CD4-positive, CD25-positive, alpha-beta regulatory T cell (primary cell): ENCODE measurements at regions not wholly inside any gene's neighbourhood (a gene's known extent, or its start where the extent isn't known, plus 50 kb on each side); places are given as distances from the start of the nearest gene placed in this dataset.

Experiments used
- ATAC-seq, 2 donors: fragments of 150-1000 bp; cut with Tn5 transposase; one replicate each; pipeline ENCODE4 v1.10.0; 2021; ENCODE audit warnings: low read depth in 2 of 2, moderate number of reproducible peaks in 2 of 2, moderate library complexity in 1 of 2
- DNase-seq, 3 donors: peaks; one replicate each; pipeline versions ENCODE4 v3.0.0 to v3.0.0-alpha.2; 2012 to 2022; ENCODE audit warnings: mixed read lengths in 1 of 3
- H3K27ac ChIP-seq: one replicate; pipeline ENCODE4 v1.7.0; 2013; ENCODE audit warnings: mild to moderate bottlenecking, low read length; ENCODE audit not compliant: insufficient read depth, poor library complexity, severe bottlenecking
- H3K27me3 ChIP-seq: one replicate; pipeline ENCODE4 v1.7.0; 2013; ENCODE audit warnings: low read length; ENCODE audit not compliant: control insufficient read depth, insufficient read depth
- H3K36me3 ChIP-seq: one replicate; pipeline ENCODE4 v1.7.0; 2013; ENCODE audit warnings: mild to moderate bottlenecking, low read length, moderate library complexity; ENCODE audit not compliant: control insufficient read depth, insufficient read depth
- H3K4me1 ChIP-seq: 2 replicates; pipeline ENCODE4 v1.7.0; 2013; ENCODE audit warnings: mild to moderate bottlenecking, low read length; ENCODE audit not compliant: insufficient read depth, control insufficient read depth, poor library complexity, severe bottlenecking
- H3K4me3 ChIP-seq: one replicate; pipeline ENCODE4 v1.7.0; 2013; ENCODE audit warnings: low read depth, mild to moderate bottlenecking, low read length, moderate library complexity
- H3K9me3 ChIP-seq, 2 experiments: 1 replicate in 1 of 2; 2 replicates in 1 of 2; pipeline ENCODE4 v1.7.0; 2013; ENCODE audit warnings: low read length in 2 of 2, mild to moderate bottlenecking in 1 of 2, moderate library complexity in 1 of 2; ENCODE audit not compliant: control insufficient read depth in 2 of 2
- H3K27ac Mint-ChIP-seq, 3 donors: one replicate each; pipeline ENCODE4 v1.8.0; 2020 to 2022; ENCODE audit warnings: mild to moderate bottlenecking in 3 of 3, mixed read lengths in 3 of 3, moderate library complexity in 2 of 3
- H3K27me3 Mint-ChIP-seq: one replicate; pipeline ENCODE4 v1.8.0; 2022; ENCODE audit warnings: mild to moderate bottlenecking, mixed read lengths
- H3K36me3 Mint-ChIP-seq: one replicate; pipeline ENCODE4 v1.8.0; 2020; ENCODE audit warnings: mixed read lengths
- H3K4me1 Mint-ChIP-seq, 4 donors: one replicate each; pipeline ENCODE4 v1.8.0; 2020 to 2022; ENCODE audit warnings: mixed read lengths in 4 of 4, mild to moderate bottlenecking in 1 of 4
- H3K4me3 Mint-ChIP-seq, 4 donors: one replicate each; pipeline ENCODE4 v1.8.0; 2020 to 2022; ENCODE audit warnings: mild to moderate bottlenecking in 4 of 4, mixed read lengths in 4 of 4, moderate library complexity in 3 of 4
- H3K9me3 Mint-ChIP-seq, 7 donors: one replicate each; pipeline ENCODE4 v1.8.0; 2020 to 2022; ENCODE audit warnings: mixed read lengths in 7 of 7, mild to moderate bottlenecking in 3 of 7, moderate library complexity in 2 of 7

DNA sequence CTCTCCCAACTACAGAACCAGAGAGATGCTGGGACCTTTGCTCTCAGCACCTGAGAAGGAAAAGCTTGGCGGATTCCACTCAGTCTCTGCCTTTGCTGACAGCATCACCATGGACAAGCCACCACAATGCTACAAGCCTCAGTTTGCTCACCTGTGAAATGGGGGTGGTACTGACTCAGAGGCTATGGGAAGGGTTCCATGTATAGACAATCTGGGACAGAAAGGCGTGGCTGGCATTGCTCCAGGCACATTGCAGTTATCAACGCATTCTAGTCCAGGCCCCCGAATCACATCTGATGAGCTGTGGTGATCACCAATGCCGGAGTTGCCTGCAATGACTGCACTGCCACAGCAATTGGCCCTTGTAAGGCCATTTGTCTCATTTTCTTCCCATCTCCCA is 72.6 kb downstream of the ISX start:
- peaks cover 21% of the 10 kb centered on the region for H3K27me3 Mint-ChIP-seq
- DNase-seq (no peak), ATAC-seq (no peak)
- Histone ChIP-seq H3K36me3 (no peaks in the 10 kb centered on the region), H3K27ac (no peak overlapping the region), H3K9me3 (no peaks in the 10 kb centered on the region), H3K4me3 (no peak overlapping the region), H3K27me3 (no peaks in the 10 kb centered on the region), H3K4me1 (no peaks in the 10 kb centered on the region)
- no peaks in the 10 kb centered on the region for H3K4me1 Mint-ChIP-seq
- no peaks in the 10 kb centered on the region for H3K36me3 Mint-ChIP-seq
- H3K27ac Mint-ChIP-seq = no peak overlapping the region
- H3K4me3 Mint-ChIP-seq = no peak overlapping the region
- peaks cover 0 to 3% (median 0%) of the 10 kb centered on the region in 7 donors for H3K9me3 Mint-ChIP-seq

DNA sequence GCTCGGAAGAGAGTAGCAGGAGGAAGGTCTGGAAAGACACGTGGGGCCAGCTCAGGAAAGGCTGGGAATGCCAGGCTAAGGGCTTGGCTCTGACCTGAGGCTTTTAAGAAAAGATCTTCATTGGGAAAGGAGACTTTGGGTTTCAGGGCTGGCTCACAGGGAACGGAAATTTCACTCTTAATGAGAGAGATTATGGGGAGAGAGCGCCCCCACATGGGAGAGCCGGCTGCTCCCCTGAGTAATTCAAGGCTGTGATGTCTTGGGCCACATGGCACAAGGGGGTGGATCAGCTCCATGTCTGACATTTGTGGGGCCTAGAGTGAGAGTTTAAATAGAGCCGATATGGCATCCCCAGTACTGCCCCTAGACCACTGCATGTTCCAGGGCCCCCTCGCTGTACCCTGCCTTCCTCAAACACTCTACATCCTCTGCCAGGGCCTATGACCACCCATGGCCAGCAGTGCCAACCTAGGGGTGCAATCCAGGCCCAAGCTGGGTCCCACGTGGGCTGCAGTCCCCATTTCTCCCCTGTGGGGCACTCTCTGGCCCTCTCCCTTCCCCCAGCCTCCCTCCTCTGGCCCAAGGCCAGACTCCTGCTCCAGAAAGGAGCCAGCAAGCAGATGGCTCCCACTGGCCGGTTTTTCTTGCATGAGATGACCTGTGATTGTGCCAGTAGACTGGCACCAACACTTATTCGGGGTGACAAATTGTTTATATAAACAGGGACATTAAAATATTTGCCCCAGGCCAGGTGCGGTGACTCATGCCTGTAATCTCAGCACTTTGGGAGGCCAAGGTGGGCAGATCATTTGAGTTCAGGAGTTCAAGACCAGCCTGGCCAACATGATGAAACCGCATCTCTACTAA is 75.2 kb downstream of the ISX start:
- no peaks in the 10 kb centered on the region for H3K36me3 Mint-ChIP-seq
- H3K27ac Mint-ChIP-seq = no peak overlapping the region

DNA sequence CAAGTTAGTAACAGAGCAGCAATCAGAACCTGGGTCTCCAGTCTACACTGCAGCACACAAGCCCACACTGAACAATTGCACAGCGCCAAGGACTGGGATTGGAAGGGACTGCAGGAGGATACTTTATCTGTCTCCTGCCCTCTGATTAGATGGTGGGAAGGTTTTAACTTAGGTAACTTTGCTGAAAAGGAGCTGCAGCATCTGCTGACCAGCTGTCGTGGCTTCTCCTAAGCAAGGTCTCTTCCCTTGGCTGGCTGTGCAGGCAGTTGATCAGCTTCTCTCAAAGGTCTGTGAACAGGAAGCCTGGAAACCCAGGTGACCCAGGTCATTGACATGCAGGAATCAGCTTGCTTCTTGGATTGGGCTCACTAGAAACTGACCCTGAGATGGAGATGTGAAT is 82.4 kb downstream of the ISX start:
- no peak overlapping the region for H3K27ac Mint-ChIP-seq
- Histone ChIP-seq H3K27ac (no peak overlapping the region), H3K36me3 (no peaks in the 10 kb centered on the region), H3K4me1 (no peaks in the 10 kb centered on the region), H3K4me3 (no peak overlapping the region), H3K27me3 (peaks cover 3% of the 10 kb centered on the region), H3K9me3 (no peaks in the 10 kb centered on the region)
- H3K9me3 Mint-ChIP-seq = peaks cover 0 to under 1% (median 0%) of the 10 kb centered on the region in 7 donors
- no peak overlapping the region for H3K4me3 Mint-ChIP-seq
- H3K4me1 Mint-ChIP-seq = peaks cover 0 to 5% (median 1%) of the 10 kb centered on the region in 4 donors
- no peak for DNase-seq
- no peak for ATAC-seq
- H3K36me3 Mint-ChIP-seq = no peaks in the 10 kb centered on the region
- H3K27me3 Mint-ChIP-seq = peaks cover 10% of the 10 kb centered on the region

More for the DNA sequence above, 75.2 kb downstream of the ISX start:
- Mint-ChIP-seq H3K4me1 (no peaks in the 10 kb centered on the region), H3K9me3 (peaks cover 0 to 2% (median 0%) of the 10 kb centered on the region in 7 donors), H3K4me3 (no peak overlapping the region), H3K27me3 (peaks cover 9% of the 10 kb centered on the region)
- no peaks in the 10 kb centered on the region for H3K27me3 ChIP-seq
- no peaks in the 10 kb centered on the region for H3K36me3 ChIP-seq
- DNase-seq (no peak), ATAC-seq (no peak)
- H3K4me1 ChIP-seq = no peaks in the 10 kb centered on the region
- H3K4me3 ChIP-seq = no peak overlapping the region
- H3K9me3 ChIP-seq = no peaks in the 10 kb centered on the region
- no peak overlapping the region for H3K27ac ChIP-seq

DNA sequence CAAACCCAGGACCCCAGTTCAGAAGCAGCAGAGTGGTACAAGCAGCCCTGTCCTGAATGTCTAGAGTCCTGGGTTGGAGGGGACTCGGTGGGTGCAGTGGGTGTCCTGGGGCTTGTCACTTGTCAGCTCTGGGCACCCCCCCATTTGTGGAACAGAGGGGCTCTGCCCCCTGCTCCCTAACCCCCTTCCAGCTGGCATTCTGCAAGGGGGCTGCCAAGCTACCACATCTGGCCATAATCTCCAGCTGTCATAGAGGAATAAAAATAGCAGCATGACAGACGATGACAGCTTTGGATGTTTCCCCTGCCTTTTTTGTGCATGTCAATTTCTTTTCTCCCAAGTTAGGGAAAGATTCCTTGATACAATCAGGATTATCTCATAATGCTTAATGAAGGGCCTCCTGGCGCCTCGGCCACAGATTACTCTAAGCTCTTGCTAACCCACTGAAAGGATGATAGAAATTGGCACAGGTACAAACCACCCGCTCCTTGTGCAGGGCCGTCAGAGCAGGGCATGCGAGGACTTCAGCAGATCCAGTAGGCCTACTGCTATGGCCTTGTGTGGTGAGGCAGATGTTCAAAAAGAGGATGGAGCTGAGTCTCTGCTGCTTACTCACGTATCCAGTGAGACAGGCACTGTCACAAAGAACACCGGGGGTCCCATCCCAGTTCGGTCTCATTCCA is 83.0 kb downstream of the ISX start:
- no peak overlapping the region for H3K4me3 ChIP-seq
- no peaks in the 10 kb centered on the region for H3K9me3 ChIP-seq
- Mint-ChIP-seq H3K36me3 (no peaks in the 10 kb centered on the region), H3K27me3 (peaks cover 11% of the 10 kb centered on the region), H3K4me1 (peaks cover 0 to 5% (median 1%) of the 10 kb centered on the region in 4 donors), H3K9me3 (no peaks in the 10 kb centered on the region), H3K4me3 (no peak overlapping the region), H3K27ac (no peak overlapping the region)
- no peaks in the 10 kb centered on the region for H3K36me3 ChIP-seq
- H3K27me3 ChIP-seq = peaks cover 3% of the 10 kb centered on the region
- no peaks in the 10 kb centered on the region for H3K4me1 ChIP-seq
- ATAC-seq = no peak
- DNase-seq = no peak
- H3K27ac ChIP-seq = no peak overlapping the region

DNA sequence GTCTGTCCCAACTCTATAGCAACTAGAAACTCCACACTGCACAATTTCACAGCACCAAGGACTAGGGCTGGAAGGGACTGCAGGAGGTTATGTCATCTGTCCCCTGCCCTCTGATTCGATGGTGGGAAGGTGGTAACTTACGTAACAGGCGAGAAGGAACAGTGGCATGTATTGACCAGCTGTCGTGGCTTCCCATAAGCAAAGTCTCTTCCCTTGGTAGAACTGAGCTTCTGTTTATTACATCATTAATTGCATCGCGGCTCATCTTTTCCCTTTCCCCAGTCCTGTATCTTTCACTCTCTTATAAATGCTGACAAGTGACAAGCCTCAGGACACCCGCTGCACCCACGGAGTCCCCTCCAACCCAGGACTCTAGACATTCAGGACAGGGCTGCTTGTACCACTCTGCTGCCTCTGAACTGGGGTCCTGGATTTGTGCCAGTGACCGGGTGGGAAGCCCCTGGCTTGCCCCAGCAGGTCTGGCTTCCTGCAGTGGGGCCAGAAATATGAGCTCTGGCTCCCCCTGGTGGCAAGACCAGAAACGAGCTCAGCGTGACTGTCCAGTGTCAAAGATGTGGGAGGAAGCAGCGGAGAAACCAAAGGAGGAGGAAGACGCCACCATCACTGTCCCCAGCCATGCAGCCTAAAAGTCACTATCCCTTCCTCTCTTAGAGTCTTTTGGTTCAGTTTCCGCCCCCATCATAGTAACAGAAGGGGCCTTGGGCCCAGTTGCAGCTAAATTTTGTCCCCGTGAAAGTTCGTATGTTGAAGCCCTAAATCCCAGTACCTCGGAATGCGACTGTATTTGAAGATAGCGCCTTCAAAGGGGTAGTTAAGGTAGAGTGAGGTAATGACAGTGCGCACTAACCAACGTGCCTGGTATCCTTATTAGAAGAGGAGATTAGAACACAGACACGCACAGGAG is 84.5 kb downstream of the ISX start:
- Mint-ChIP-seq H3K4me1 (peaks cover 0 to 7% (median 1%) of the 10 kb centered on the region in 4 donors), H3K27me3 (peaks cover 11% of the 10 kb centered on the region), H3K9me3 (no peaks in the 10 kb centered on the region), H3K27ac (no peak overlapping the region), H3K36me3 (no peaks in the 10 kb centered on the region), H3K4me3 (no peak overlapping the region)
- Histone ChIP-seq H3K36me3 (no peaks in the 10 kb centered on the region), H3K27me3 (peaks cover 7% of the 10 kb centered on the region), H3K4me3 (no peak overlapping the region), H3K9me3 (no peaks in the 10 kb centered on the region), H3K4me1 (no peaks in the 10 kb centered on the region), H3K27ac (no peak overlapping the region)
- ATAC-seq (peak in 1 of 2 donors; percentile 47), DNase-seq (peak; percentile 8 to 59 (median 24))

DNA sequence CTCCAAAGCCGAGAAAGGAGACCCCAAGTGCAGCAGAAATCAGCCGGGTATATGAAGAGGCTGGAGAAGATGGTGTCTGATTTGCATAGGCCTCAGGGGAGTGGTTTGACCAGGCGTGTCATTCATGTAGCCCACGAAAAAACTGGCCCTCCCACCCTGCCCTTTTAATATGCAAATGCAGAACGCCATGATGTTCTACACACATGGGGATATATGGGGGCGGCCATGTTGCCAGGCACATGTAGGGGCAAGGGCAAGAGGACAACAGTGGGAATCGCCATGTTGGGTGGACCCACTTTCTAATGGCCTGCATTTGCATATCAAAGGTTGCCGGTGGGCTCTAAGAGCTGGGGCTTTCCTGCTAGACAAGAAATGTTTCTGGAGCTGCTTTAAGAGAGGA is 86.4 kb downstream of the ISX start:
- no peak overlapping the region for H3K4me3 ChIP-seq
- Mint-ChIP-seq H3K36me3 (no peaks in the 10 kb centered on the region), H3K4me1 (peaks cover 0 to 7% (median 1%) of the 10 kb centered on the region in 4 donors), H3K4me3 (no peak overlapping the region), H3K27ac (no peak overlapping the region), H3K9me3 (no peaks in the 10 kb centered on the region), H3K27me3 (peaks cover 11% of the 10 kb centered on the region)
- no peak overlapping the region for H3K27ac ChIP-seq
- H3K4me1 ChIP-seq = no peaks in the 10 kb centered on the region
- peaks cover 7% of the 10 kb centered on the region for H3K27me3 ChIP-seq
- DNase-seq (no peak), ATAC-seq (no peak)
- no peaks in the 10 kb centered on the region for H3K9me3 ChIP-seq
- H3K36me3 ChIP-seq = no peaks in the 10 kb centered on the region

DNA sequence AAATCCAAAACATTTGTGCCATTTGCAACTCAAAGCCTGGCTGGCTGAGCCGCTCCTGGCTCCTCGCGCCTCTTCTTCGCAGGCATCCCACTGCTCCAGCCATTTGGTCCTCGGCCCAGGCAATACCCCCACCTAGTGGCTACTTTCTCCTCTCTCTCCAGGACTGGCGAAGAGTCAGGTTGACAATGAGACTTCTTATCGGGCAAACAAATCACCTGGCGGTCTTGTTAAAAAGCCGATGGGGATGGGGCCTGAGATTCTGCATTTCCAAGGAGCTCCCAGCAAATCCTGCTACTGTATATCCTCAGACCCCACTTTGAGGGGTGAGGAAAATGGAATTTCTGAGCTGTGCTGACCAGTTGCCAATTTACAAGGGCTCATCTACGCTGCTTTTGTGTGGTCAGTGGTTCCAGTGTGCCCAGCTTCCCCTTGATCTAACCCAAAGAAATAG is 89.0 kb downstream of the ISX start:
- Mint-ChIP-seq H3K4me3 (no peak overlapping the region), H3K9me3 (peaks cover 0 to 3% (median 0%) of the 10 kb centered on the region in 7 donors), H3K36me3 (no peaks in the 10 kb centered on the region), H3K27me3 (peaks cover 11% of the 10 kb centered on the region), H3K27ac (no peak overlapping the region), H3K4me1 (peaks cover 0 to 7% (median 1%) of the 10 kb centered on the region in 4 donors)
- Histone ChIP-seq H3K4me1 (no peaks in the 10 kb centered on the region), H3K27me3 (peaks cover 6% of the 10 kb centered on the region), H3K36me3 (no peaks in the 10 kb centered on the region), H3K4me3 (no peak overlapping the region), H3K27ac (no peak overlapping the region), H3K9me3 (no peaks in the 10 kb centered on the region)
- ATAC-seq (no peak), DNase-seq (peak in 1 of 3 donors; percentile 38)
